ENCODE measurements at regions not wholly inside any gene's neighbourhood (a gene's known extent, or its start where the extent isn't known, plus 50 kb on each side); places are given as distances from the start of the nearest gene placed in this dataset.

DNA sequence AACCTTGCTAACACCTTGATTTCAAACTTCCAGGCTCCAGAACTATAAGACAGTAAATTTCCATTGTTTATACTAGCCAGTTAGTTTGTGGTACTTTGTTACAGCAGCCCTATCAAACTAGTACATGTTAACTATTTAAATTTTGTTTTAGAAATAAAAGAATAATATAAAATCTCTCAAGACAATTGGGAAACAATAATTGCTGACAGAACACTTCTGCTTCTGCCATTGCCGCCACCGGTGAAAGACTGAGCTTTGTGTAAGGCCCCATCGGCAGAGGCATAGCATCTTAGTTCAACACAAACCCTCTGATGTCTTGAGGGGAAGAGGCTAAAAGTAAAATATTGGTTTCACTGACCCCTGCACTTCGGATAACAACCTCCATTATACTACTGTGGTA lies 1607.1 kb upstream of the SEL1L start:
- no peaks in the 10 kb centered on the region for H3K4me1 ChIP-seq (ENCODE audit: control insufficient read depth, insufficient read depth, low read length, unreplicated experiment)
- H3K27me3 ChIP-seq (ENCODE audit: insufficient read depth, low read length), result no peaks in the 10 kb centered on the region
- no peak overlapping the region for H2AFZ ChIP-seq (ENCODE audit: low read length, unreplicated experiment)
- no peak overlapping the region for H3K4me3 ChIP-seq (ENCODE audit: low read depth, low read length)
- no peak overlapping the region for H3K27ac ChIP-seq (ENCODE audit: low read depth, low read length)
- no peaks in the 10 kb centered on the region for H3K79me2 ChIP-seq (ENCODE audit: control insufficient read depth, insufficient read depth, low read length, unreplicated experiment)
- no peaks in the 10 kb centered on the region for H3K36me3 ChIP-seq (ENCODE audit: insufficient read depth, low read length)

DNA sequence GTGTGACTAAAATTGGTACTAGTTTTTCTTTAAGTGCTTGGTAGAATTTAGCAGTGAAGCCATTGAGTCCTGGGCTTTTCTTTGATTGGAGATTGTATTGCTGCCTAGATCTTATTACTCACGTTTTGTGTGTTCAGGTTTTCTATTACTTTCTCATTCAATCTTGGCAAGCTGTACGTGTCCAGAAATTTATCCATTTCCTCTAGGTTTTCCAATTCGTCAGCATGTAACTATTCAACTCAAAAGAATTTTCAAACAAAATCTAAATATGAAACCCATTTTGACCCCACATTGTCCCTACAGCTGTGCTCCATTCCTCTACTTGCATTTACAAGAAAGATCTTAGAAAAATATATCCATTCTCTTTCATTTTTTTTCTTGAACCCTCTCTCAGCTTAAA lies 1613.4 kb upstream of the SEL1L start:
- no peaks in the 10 kb centered on the region for H3K4me1 ChIP-seq (ENCODE audit: control insufficient read depth, insufficient read depth, low read length, unreplicated experiment)
- no peaks in the 10 kb centered on the region for H3K27me3 ChIP-seq (ENCODE audit: insufficient read depth, low read length)
- no peak overlapping the region for H2AFZ ChIP-seq (ENCODE audit: low read length, unreplicated experiment)
- no peak overlapping the region for H3K27ac ChIP-seq (ENCODE audit: low read depth, low read length)
- no peaks in the 10 kb centered on the region for H3K79me2 ChIP-seq (ENCODE audit: control insufficient read depth, insufficient read depth, low read length, unreplicated experiment)
- no peak overlapping the region for H3K4me3 ChIP-seq (ENCODE audit: low read depth, low read length)
- no peaks in the 10 kb centered on the region for H3K36me3 ChIP-seq (ENCODE audit: insufficient read depth, low read length)

- no peak overlapping the region for H3K27ac ChIP-seq (ENCODE audit: low read depth, low read length)
- no peaks in the 10 kb centered on the region for H3K4me1 ChIP-seq (ENCODE audit: control insufficient read depth, insufficient read depth, low read length, unreplicated experiment)
- H3K79me2 ChIP-seq (ENCODE audit: control insufficient read depth, insufficient read depth, low read length, unreplicated experiment), result no peaks in the 10 kb centered on the region
- H3K36me3 ChIP-seq (ENCODE audit: insufficient read depth, low read length), result no peaks in the 10 kb centered on the region
- H3K4me3 ChIP-seq (ENCODE audit: low read depth, low read length), result no peak overlapping the region
- no peak overlapping the region for H2AFZ ChIP-seq (ENCODE audit: low read length, unreplicated experiment)
- H3K27me3 ChIP-seq (ENCODE audit: insufficient read depth, low read length), result no peaks in the 10 kb centered on the region
These were observed 1617.9 kb upstream of the SEL1L start for GRCh38 chr14:83151571-83151970.

GRCh38 chr14:83153081-83153480 lies 1619.4 kb upstream of the SEL1L start:
- no peaks in the 10 kb centered on the region for H3K79me2 ChIP-seq (ENCODE audit: control insufficient read depth, insufficient read depth, low read length, unreplicated experiment)
- no peak overlapping the region for H2AFZ ChIP-seq (ENCODE audit: low read length, unreplicated experiment)
- no peaks in the 10 kb centered on the region for H3K4me1 ChIP-seq (ENCODE audit: control insufficient read depth, insufficient read depth, low read length, unreplicated experiment)
- H3K36me3 ChIP-seq (ENCODE audit: insufficient read depth, low read length), result no peaks in the 10 kb centered on the region
- H3K4me3 ChIP-seq (ENCODE audit: low read depth, low read length), result no peak overlapping the region
- no peaks in the 10 kb centered on the region for H3K27me3 ChIP-seq (ENCODE audit: insufficient read depth, low read length)
- no peak overlapping the region for H3K27ac ChIP-seq (ENCODE audit: low read depth, low read length)

GRCh38 chr14:83162361-83162929 lies 1628.8 kb upstream of the SEL1L start:
- H3K79me2 ChIP-seq (ENCODE audit: control insufficient read depth, insufficient read depth, low read length, unreplicated experiment), result no peaks in the 10 kb centered on the region
- H3K27ac ChIP-seq (ENCODE audit: low read depth, low read length), result no peak overlapping the region
- no peak overlapping the region for H3K4me3 ChIP-seq (ENCODE audit: low read depth, low read length)
- H3K4me1 ChIP-seq (ENCODE audit: control insufficient read depth, insufficient read depth, low read length, unreplicated experiment), result no peaks in the 10 kb centered on the region
- H3K27me3 ChIP-seq (ENCODE audit: insufficient read depth, low read length), result no peaks in the 10 kb centered on the region
- H3K36me3 ChIP-seq (ENCODE audit: insufficient read depth, low read length), result no peaks in the 10 kb centered on the region
- H2AFZ ChIP-seq (ENCODE audit: low read length, unreplicated experiment), result no peak overlapping the region

- Histone ChIP-seq H3K27ac (ENCODE audit: low read depth, low read length) (no peak overlapping the region), H3K36me3 (ENCODE audit: insufficient read depth, low read length) (no peaks in the 10 kb centered on the region), H2AFZ (ENCODE audit: low read length, unreplicated experiment) (no peak overlapping the region), H3K79me2 (ENCODE audit: control insufficient read depth, insufficient read depth, low read length, unreplicated experiment) (no peaks in the 10 kb centered on the region), H3K4me3 (ENCODE audit: low read depth, low read length) (no peak overlapping the region), H3K4me1 (ENCODE audit: control insufficient read depth, insufficient read depth, low read length, unreplicated experiment) (no peaks in the 10 kb centered on the region), H3K27me3 (ENCODE audit: insufficient read depth, low read length) (no peaks in the 10 kb centered on the region)
These were observed 1629.4 kb upstream of the SEL1L start for GRCh38 chr14:83163016-83163415.

GRCh38 chr14:83164016-83164415 lies 1630.4 kb upstream of the SEL1L start:
- H3K27me3 ChIP-seq (ENCODE audit: insufficient read depth, low read length), result no peaks in the 10 kb centered on the region
- no peaks in the 10 kb centered on the region for H3K4me1 ChIP-seq (ENCODE audit: control insufficient read depth, insufficient read depth, low read length, unreplicated experiment)
- H2AFZ ChIP-seq (ENCODE audit: low read length, unreplicated experiment), result no peak overlapping the region
- H3K36me3 ChIP-seq (ENCODE audit: insufficient read depth, low read length), result no peaks in the 10 kb centered on the region
- H3K27ac ChIP-seq (ENCODE audit: low read depth, low read length), result no peak overlapping the region
- H3K79me2 ChIP-seq (ENCODE audit: control insufficient read depth, insufficient read depth, low read length, unreplicated experiment), result no peaks in the 10 kb centered on the region
- no peak overlapping the region for H3K4me3 ChIP-seq (ENCODE audit: low read depth, low read length)

DNA sequence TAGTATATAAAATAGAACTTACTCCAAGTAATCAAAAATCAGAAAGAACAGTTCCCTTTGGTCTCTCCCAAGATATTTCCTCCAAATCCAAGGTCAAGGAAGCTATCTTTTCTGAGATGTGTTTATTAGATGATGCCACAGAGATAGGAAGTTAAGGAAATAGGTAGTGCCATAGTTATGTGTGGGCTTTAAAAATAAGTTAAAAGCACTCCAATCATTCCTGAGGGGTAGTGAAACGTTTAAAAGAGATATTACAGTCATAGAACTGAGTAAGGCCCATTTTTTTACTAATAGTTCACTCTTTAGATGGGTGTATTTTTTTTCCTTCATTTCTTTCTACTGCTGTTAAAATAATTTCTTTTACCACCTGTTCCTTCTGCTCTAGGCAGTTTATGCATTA lies 1630.9 kb upstream of the SEL1L start:
- no peaks in the 10 kb centered on the region for H3K79me2 ChIP-seq (ENCODE audit: control insufficient read depth, insufficient read depth, low read length, unreplicated experiment)
- no peaks in the 10 kb centered on the region for H3K27me3 ChIP-seq (ENCODE audit: insufficient read depth, low read length)
- no peak overlapping the region for H3K27ac ChIP-seq (ENCODE audit: low read depth, low read length)
- H3K4me3 ChIP-seq (ENCODE audit: low read depth, low read length), result no peak overlapping the region
- no peaks in the 10 kb centered on the region for H3K36me3 ChIP-seq (ENCODE audit: insufficient read depth, low read length)
- H3K4me1 ChIP-seq (ENCODE audit: control insufficient read depth, insufficient read depth, low read length, unreplicated experiment), result no peaks in the 10 kb centered on the region
- H2AFZ ChIP-seq (ENCODE audit: low read length, unreplicated experiment), result no peak overlapping the region

GRCh38 chr14:83170165-83170564 lies 1636.5 kb upstream of the SEL1L start:
- no peak overlapping the region for H2AFZ ChIP-seq (ENCODE audit: low read length, unreplicated experiment)

GRCh38 chr14:83171761-83172160 lies 1638.1 kb upstream of the SEL1L start:
- no peaks in the 10 kb centered on the region for H3K27me3 ChIP-seq (ENCODE audit: insufficient read depth, low read length)
- H2AFZ ChIP-seq (ENCODE audit: low read length, unreplicated experiment), result no peak overlapping the region
- no peaks in the 10 kb centered on the region for H3K4me1 ChIP-seq (ENCODE audit: control insufficient read depth, insufficient read depth, low read length, unreplicated experiment)
- no peak overlapping the region for H3K27ac ChIP-seq (ENCODE audit: low read depth, low read length)
- H3K36me3 ChIP-seq (ENCODE audit: insufficient read depth, low read length), result no peaks in the 10 kb centered on the region
- no peaks in the 10 kb centered on the region for H3K79me2 ChIP-seq (ENCODE audit: control insufficient read depth, insufficient read depth, low read length, unreplicated experiment)
- H3K4me3 ChIP-seq (ENCODE audit: low read depth, low read length), result no peak overlapping the region

More at GRCh38 chr14:83170165-83170564, 1636.5 kb upstream of the SEL1L start:
- Histone ChIP-seq H3K4me1 (ENCODE audit: control insufficient read depth, insufficient read depth, low read length, unreplicated experiment) (no peaks in the 10 kb centered on the region), H3K4me3 (ENCODE audit: low read depth, low read length) (no peak overlapping the region), H3K36me3 (ENCODE audit: insufficient read depth, low read length) (no peaks in the 10 kb centered on the region), H3K79me2 (ENCODE audit: control insufficient read depth, insufficient read depth, low read length, unreplicated experiment) (no peaks in the 10 kb centered on the region), H3K27me3 (ENCODE audit: insufficient read depth, low read length) (no peaks in the 10 kb centered on the region), H3K27ac (ENCODE audit: low read depth, low read length) (no peak overlapping the region)

- no peak overlapping the region for H3K27ac ChIP-seq (ENCODE audit: low read depth, low read length)
- no peak overlapping the region for H2AFZ ChIP-seq (ENCODE audit: low read length, unreplicated experiment)
- H3K79me2 ChIP-seq (ENCODE audit: control insufficient read depth, insufficient read depth, low read length, unreplicated experiment), result no peaks in the 10 kb centered on the region
- H3K27me3 ChIP-seq (ENCODE audit: insufficient read depth, low read length), result no peaks in the 10 kb centered on the region
- no peaks in the 10 kb centered on the region for H3K4me1 ChIP-seq (ENCODE audit: control insufficient read depth, insufficient read depth, low read length, unreplicated experiment)
- H3K36me3 ChIP-seq (ENCODE audit: insufficient read depth, low read length), result no peaks in the 10 kb centered on the region
- H3K4me3 ChIP-seq (ENCODE audit: low read depth, low read length), result no peak overlapping the region
These were observed 1638.7 kb upstream of the SEL1L start for GRCh38 chr14:83172363-83172762.

All from ACC112 (cell line).